DMS114 treated with DMSO at 0.1 percent for 48 hours (cell line): ENCODE measurements at regions not wholly inside any gene's neighbourhood (a gene's known extent, or its start where the extent isn't known, plus 50 kb on each side); places are given as distances from the start of the nearest gene placed in this dataset.

Source experiments
- DNase-seq: peaks from one replicate; lab custom pipeline; 2025; ENCODE audit not compliant: unreplicated experiment; lab: John Stamatoyannopoulos, UW

DNA sequence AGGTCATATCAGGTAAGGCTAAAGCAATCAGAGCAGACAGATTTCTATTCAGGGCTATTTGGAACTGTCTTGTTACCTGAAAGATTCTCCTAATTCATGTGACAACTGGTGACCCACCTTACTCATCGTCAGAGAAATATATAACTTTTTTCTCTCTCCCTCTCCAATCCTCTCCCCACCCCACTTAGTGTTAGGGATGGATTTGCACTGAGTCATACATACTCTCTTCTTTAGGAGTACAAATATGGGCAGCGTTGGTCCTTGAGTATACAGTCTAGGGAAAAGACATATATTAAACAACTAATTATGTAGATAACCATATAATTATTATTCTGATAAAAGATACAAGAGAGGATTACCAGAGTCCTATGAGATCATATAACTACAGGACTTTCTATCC, 246.3 kb downstream of the HHIPL2 start:
- DNase-seq: no peak

DNA sequence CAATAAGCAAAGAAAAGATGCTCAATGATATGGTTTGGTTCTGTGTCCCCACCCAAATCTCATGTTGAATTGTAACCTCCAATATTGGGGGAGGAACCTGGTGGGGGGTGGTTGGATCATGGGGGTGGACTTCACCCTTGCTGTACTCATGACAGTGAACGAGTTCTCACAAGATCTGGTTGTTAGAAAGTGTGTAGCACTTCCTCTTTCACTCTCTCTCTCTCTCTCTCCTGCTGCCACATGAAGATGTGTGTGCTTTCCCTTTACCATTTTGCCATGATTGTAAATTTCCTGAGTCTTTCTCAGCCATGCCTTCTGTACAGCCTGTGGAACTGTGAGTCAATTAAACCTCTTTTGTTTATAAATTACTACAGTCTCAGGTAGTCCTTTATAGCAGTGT, 248.4 kb downstream of the HHIPL2 start:
- DNase-seq: no peak

DNA sequence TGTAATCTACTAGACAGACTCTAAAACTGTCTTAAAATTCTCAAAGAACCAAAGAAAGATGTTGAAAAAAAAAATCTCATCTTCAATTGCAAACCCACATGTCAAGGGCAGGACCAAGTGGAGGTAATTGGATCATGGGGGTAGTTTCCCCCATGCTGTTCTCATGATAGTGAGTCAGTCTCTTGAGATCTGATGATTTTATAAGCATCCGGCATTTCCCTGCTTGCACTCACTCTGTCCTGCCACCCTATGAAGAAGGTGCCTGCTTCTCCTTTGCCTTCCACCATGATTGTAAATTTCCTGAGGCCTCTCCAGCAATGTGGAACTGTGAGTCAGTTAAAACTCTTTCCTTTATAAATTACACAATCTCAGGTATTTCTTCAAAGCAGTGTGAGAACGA, 257.0 kb downstream of the HHIPL2 start:
- no peak for DNase-seq

- DNase-seq: no peak
Measured at GRCh38 chr1:222288053-222288452, 259.9 kb downstream of the HHIPL2 start.

- no peak for DNase-seq
Measured at GRCh38 chr1:222286011-222286410, 261.9 kb downstream of the HHIPL2 start.

DNA sequence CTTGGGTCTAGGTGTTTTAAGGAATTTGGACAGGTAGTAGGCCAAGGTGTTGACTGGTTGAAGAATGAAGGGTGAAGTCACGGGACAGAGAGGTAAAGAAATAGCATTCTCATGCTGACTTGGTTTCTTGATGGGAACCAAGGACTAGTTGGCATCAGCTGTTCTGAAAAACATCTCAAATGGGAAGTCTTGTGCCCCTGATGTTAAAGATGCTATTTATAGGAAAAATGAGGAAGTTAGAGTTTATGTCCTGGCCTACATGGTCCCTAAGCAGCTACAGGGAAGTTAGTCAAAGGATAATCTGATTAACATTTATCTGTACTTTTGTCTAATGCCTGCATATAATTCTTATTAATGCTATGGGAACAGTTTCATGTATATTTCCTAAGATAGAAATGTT, 262.4 kb downstream of the HHIPL2 start:
- no peak for DNase-seq

DNA sequence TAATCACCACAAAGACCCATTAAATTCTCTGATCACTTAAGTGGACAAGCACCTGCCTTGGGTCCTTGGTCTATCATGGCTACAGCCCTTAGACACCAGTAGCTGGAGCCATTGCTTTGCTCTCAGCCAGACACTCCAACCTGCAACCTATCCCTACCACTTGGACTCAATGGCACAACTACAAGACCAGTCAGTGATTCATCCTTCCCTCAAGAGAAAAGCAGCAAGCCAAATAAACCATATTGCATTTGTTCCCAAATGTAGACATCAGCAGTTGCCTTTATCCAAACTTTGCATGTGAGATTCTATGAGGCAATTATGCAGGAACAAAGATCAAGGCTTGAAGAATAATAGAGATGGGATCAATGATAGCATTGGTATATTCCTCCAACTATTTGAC, 263.4 kb downstream of the HHIPL2 start:
- DNase-seq: no peak

GRCh38 chr1:222283147-222283768, 264.6 kb downstream of the HHIPL2 start:
- DNase-seq: no peak

GRCh38 chr1:222279591-222279990, 268.3 kb downstream of the HHIPL2 start:
- DNase-seq: no peak

DNA sequence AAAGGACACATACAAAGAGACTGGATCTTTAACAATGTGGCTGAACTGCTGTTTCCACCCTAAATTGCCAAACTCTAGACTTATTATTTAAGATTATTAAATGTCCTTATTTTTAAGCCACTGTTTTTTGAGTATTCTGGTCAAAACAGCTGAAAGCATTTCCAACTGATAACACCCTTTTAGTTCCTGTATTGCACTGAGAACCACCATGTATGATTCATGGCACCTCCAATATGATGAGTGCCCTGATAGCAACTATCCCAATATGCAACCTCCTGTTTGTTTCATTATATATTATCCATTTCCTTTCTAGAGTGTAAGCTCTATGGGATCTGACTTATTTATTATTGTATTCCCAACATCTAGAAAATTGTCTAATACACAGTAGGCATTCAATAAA, 269.4 kb downstream of the HHIPL2 start:
- no peak for DNase-seq

DNA sequence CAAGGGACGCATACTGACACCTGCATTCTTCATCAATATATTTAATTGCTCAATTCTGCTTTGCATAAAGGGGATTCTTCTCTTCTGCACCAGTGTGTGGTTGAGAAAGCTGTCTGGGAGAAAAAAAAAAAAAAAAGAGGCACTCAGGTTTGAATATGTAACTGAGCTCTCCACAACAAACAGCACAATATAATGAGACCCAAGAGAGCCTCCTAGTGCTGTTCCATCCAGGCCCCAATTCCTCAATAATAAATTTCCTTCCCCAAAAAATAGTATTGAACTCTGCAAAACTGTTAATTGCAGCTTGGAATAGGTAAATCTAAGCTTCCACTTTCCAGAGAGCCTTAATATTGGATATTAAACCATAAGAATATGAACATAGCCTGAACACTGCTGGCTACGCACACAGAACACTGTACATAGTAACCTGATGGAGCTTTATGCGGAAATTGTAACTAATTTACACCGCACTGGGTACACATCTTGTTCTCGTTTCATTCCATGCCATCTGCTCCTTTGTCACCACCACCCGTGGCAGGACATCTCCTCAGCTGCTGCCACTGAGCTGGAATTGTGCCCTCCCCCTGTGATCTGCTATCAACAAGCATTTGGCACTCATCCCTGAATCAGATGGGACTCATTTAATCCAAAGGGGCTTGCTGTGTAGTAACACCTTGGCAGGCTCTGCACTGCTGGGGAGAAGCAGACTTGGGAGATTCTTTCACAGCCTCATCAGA, 272.0 kb downstream of the HHIPL2 start:
- no peak for DNase-seq

DNA sequence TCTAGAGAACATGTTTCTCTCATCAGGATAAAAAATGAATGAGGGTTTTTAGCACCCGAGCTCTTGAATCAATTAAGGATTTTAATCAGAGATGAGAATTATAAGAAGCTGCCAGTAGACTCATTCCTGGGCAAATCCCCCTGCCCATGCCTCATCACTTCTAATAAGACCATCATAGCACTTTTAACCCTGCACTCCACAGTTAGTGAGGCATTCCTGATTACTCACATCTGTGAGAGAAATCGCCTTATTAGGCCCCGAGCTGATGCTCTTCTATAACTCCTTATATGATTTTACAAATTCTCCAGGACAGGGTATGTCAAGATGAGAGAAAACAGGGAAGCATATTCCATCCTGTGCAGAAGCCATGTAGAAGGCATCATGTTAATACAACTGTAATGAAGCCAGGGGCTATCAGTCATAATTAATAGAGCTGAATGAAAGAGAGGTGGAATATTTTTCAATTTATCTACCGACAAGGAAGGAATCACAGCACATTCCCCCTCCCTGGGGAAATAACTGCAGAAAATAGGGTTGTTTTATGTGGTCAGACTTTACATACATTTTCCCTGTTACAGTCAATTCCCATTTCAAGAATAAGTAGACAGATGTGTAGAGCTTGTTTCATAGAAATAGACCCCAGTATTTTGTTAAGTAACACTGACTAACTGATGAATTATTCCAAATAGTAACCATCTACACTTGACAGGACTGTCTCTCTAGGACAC, 272.7 kb downstream of the HHIPL2 start:
- DNase-seq: no peak

DNA sequence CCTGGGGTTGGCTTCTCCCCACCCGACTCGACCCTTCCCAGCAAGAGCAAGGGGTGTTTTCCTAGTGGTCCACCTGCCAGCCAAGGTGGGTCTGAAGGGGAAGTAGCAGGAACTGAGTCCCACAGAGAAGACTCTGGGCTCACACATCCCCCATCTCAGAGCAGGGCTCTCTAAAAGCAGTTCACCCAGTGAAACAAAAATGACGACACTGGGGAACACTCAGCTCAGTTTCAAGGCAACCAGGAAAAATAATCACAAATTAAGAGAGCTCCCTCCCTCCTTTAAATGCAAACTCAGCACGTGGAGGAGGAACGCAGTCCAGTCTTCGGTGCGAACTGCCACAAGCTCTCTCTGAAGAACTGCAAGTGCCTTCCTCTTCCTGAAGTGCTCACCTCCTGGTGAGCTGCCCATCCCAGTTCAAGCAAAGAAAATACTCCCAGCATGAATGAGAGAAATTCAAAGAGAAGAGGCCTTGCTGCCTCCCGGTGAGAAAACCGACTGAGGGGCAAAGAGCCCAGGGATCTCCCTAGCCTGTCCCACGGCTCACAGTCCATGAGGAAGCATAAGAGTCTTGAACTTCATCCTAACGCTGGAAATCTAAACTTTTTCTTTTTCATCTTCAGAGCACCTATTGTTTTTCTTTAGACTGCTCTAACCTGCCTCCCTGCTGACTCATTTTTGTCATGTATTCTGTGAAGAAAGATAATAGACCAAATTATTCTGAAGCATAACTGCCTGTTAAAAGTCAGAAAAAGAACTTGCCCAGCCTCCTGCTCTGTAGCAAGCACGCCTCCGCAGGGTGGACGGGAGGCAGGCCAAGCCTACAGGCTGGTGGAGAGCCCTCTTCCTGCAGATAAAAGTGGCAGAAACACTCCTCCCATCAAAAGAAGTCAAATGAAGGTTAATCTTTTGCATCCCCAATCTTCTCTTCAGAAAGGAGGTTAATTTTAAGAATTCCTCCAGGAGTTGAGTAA, 281.4 kb downstream of the HHIPL2 start:
- no peak for DNase-seq

- DNase-seq: no peak
Measured at GRCh38 chr1:222263791-222264190, 284.1 kb downstream of the HHIPL2 start.

- DNase-seq: no peak
Measured at GRCh38 chr1:222257027-222257426, 290.9 kb downstream of the HHIPL2 start.

DNA sequence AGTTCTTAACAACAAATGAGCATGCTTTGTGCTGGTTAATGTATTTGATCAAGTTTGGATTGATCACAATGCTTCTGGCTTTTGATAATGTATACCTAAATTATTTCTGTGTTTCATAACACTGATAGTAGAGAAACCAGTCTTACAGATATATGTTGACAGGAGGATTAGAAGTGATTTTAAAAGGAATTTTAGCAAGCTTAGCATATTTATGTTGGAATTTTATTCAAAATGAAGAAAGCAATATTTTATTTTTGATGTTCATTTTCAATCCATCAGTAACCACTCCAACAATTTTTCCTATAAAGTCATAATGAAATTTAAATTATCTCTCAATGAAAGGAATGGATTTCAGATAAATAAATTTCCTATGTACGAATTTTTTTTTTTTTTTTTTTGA, 291.8 kb downstream of the HHIPL2 start:
- DNase-seq: no peak

- DNase-seq: no peak
Measured at GRCh38 chr1:222252788-222253187, 295.1 kb downstream of the HHIPL2 start.

DNA sequence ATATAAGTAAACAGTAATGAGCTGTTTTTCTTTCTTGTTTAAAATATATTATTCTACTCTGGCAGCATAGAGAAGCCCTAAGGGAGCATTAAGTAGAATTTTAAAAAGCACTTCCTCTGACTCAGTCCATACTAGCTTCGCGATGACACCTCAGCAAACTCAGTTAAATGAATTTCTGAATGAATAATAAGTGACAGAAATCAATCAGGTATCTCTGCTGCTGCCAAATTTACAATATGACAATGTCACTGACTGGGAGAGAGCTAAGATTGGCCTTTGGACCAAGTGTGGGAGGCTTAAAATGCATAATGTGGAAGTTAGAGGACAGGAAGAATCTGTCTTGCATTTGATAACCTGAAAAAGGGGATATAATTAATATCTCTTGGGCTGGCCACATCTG, 296.1 kb downstream of the HHIPL2 start:
- DNase-seq: no peak

DNA sequence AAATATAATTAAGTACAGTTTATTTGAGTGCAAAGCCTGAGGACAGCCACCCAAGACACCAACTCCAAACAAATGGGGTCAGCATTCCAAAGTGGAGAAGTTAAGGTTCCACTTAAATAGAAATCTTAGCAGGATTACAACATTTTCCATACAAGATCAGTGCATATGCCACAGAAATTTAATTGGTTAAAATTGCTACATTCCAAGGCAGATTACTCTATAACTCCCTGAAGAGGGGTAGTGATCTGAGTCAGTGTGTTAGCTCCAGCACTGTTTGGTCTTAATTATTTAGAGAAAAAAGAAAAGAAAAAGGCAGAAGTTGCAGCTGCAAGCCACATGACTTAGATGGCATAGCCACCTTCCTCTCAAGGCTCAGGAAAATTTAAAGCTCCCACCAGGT, 297.5 kb downstream of the HHIPL2 start:
- DNase-seq: no peak

GRCh38 chr1:222247811-222248310, 300.0 kb downstream of the HHIPL2 start:
- DNase-seq: no peak

DNA sequence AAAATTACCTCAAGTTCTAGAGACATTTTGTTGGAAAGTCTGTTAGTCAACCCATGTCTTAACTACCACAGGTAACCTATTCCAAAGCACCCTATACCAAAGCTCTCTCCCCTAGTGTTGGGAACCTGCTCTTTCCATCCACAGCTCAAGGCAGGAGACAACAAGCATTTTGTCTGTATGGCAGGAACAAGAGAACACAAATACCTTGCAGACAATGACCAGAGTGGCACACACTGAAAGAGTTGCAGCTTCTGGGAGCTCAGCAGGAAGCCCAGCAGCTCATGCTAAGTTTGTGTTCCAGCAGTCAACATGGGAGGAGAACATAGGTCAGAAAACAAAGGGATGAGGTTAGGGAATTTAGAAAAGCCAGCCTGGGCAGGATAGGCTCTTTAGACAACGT, 300.8 kb downstream of the HHIPL2 start:
- no peak for DNase-seq
